OCI-LY1 (cell line): ENCODE measurements at regions not wholly inside any gene's neighbourhood (a gene's known extent, or its start where the extent isn't known, plus 50 kb on each side); places are given as distances from the start of the nearest gene placed in this dataset.

Source experiments
- H2AFZ ChIP-seq: fragments of 200-600 bp; sonication (generic), shearing (Covaris generic); 2 replicates; pipeline ENCODE4 v1.6.0; 2014; ENCODE audit warnings: antibody characterized with exemption, mild to moderate bottlenecking, low read length
- H3F3A ChIP-seq: fragments of 200-600 bp; sonication (generic), shearing (Covaris generic); 2 replicates; pipeline ENCODE4 v1.6.0; 2014; ENCODE audit warnings: mild to moderate bottlenecking, antibody characterized with exemption, low read length, moderate library complexity; ENCODE audit not compliant: insufficient read depth
- H3K27ac ChIP-seq: fragments of 200-600 bp; sonication (generic); 2 replicates; pipeline ENCODE4 v1.5.1; 2014; ENCODE audit warnings: low read length, mixed run types, mild to moderate bottlenecking, low read depth; ENCODE audit not compliant: poor library complexity, severe bottlenecking
- H3K27me3 ChIP-seq: fragments of 200-600 bp; sonication (generic); 2 replicates; pipeline ENCODE4 v1.6.0; 2014; ENCODE audit warnings: antibody characterized with exemption, mild to moderate bottlenecking, low read length, moderate library complexity; ENCODE audit not compliant: insufficient read depth
- H3K36me3 ChIP-seq: fragments of 200-600 bp; sonication (generic); 2 replicates; pipeline ENCODE4 v1.6.1; 2014; ENCODE audit warnings: mild to moderate bottlenecking, antibody characterized with exemption, low read length, moderate library complexity, mixed read lengths; ENCODE audit not compliant: insufficient read depth
- H3K4me1 ChIP-seq: fragments of 200-600 bp; sonication (generic); 2 replicates; pipeline ENCODE4 v1.5.1; 2014; ENCODE audit warnings: mild to moderate bottlenecking, low read length, moderate library complexity; ENCODE audit not compliant: insufficient read depth, severe bottlenecking
- H3K4me2 ChIP-seq: fragments of 200-600 bp; sonication (generic), shearing (Covaris generic); 2 replicates; pipeline ENCODE4 v1.6.1; 2014; ENCODE audit warnings: low read length
- H3K4me3 ChIP-seq: fragments of 200-600 bp; sonication (generic); 2 replicates; pipeline ENCODE4 v1.5.1; 2014; ENCODE audit warnings: low read length, low read depth, mild to moderate bottlenecking, mixed read lengths; ENCODE audit not compliant: poor library complexity, severe bottlenecking
- H3K79me2 ChIP-seq: fragments of 200-600 bp; shearing (Covaris generic); 2 replicates; pipeline ENCODE4 v1.6.1; 2016; ENCODE audit warnings: mixed run types, low read length, mixed read lengths; ENCODE audit not compliant: insufficient read depth
- H3K9ac ChIP-seq: fragments of 200-600 bp; sonication (generic), shearing (Covaris generic); 2 replicates; pipeline ENCODE4 v1.6.1; 2014; ENCODE audit warnings: mild to moderate bottlenecking, low read length, mixed read lengths
- H3K9me2 ChIP-seq: fragments of 200-600 bp; sonication (generic), shearing (Covaris generic); 2 replicates; pipeline ENCODE4 v1.6.1; 2014; ENCODE audit warnings: low read depth, mild to moderate bottlenecking, low read length, mixed read lengths
- H3K9me3 ChIP-seq: fragments of 200-600 bp; shearing (Covaris generic); 2 replicates; pipeline ENCODE4 v1.6.1; 2014; ENCODE audit warnings: low read length, mixed read lengths
- H4K20me1 ChIP-seq: fragments of 200-600 bp; sonication (generic), shearing (Covaris generic); 2 replicates; pipeline ENCODE4 v1.6.0; 2016; ENCODE audit warnings: mild to moderate bottlenecking, low read length; ENCODE audit not compliant: insufficient read depth
- CTCF ChIP-seq: fragments of 200-600 bp; sonication (generic), shearing (Covaris generic); IDR thresholded peaks from 2 replicates; pipeline ENCODE4 v1.5.1; 2017; ENCODE audit warnings: mild to moderate bottlenecking, antibody characterized with exemption, low read length, moderate library complexity, mixed read lengths
- EZH2 ChIP-seq: fragments of 200-600 bp; sonication (generic), shearing (Covaris generic); IDR thresholded peaks from 2 replicates; pipeline ENCODE4 v1.8.0; 2017; ENCODE audit warnings: borderline replicate concordance, mixed run types, mild to moderate bottlenecking, antibody characterized with exemption, low read length, moderate library complexity, mixed read lengths

- Histone ChIP-seq H3K79me2 (no peaks in the 10 kb centered on the region), H4K20me1 (no peaks in the 10 kb centered on the region), H3K4me1 (no peaks in the 10 kb centered on the region), H3K9me2 (no peaks in the 10 kb centered on the region), H3K4me2 (no peak overlapping the region), H3F3A (no peaks in the 10 kb centered on the region), H3K27me3 (no peaks in the 10 kb centered on the region), H3K9ac (no peak overlapping the region), H2AFZ (no peak overlapping the region), H3K36me3 (no peaks in the 10 kb centered on the region), H3K9me3 (no peaks in the 10 kb centered on the region), H3K4me3 (no peak overlapping the region), H3K27ac (no peak overlapping the region)
- TF ChIP-seq EZH2 (no peak), CTCF (no peak)
These were observed 162.2 kb upstream of the KCNK2 start for GRCh38 chr1:214920337-214920736.

- no peak overlapping the region for H3K4me2 ChIP-seq
- no peak for TF ChIP-seq EZH2
- no peak for TF ChIP-seq CTCF
- no peak overlapping the region for H2AFZ ChIP-seq
- H3F3A ChIP-seq = no peaks in the 10 kb centered on the region
- H3K36me3 ChIP-seq = no peaks in the 10 kb centered on the region
- H4K20me1 ChIP-seq = no peaks in the 10 kb centered on the region
- H3K9me2 ChIP-seq = no peaks in the 10 kb centered on the region
- H3K9ac ChIP-seq = no peak overlapping the region
- H3K79me2 ChIP-seq = no peaks in the 10 kb centered on the region
- no peak overlapping the region for H3K27ac ChIP-seq
- no peak overlapping the region for H3K4me3 ChIP-seq
- no peaks in the 10 kb centered on the region for H3K4me1 ChIP-seq
- H3K27me3 ChIP-seq = no peaks in the 10 kb centered on the region
- H3K9me3 ChIP-seq = no peaks in the 10 kb centered on the region
These were observed 159.1 kb upstream of the KCNK2 start for GRCh38 chr1:214923278-214923915.

- Histone ChIP-seq H3K27ac (no peak overlapping the region), H4K20me1 (no peaks in the 10 kb centered on the region), H3K4me3 (no peak overlapping the region), H3K4me1 (no peaks in the 10 kb centered on the region), H3K36me3 (no peaks in the 10 kb centered on the region), H3K9me2 (no peaks in the 10 kb centered on the region), H3K4me2 (no peak overlapping the region), H3K79me2 (no peaks in the 10 kb centered on the region), H3K9ac (no peak overlapping the region), H3K27me3 (no peaks in the 10 kb centered on the region), H2AFZ (no peak overlapping the region), H3K9me3 (no peaks in the 10 kb centered on the region), H3F3A (no peaks in the 10 kb centered on the region)
- TF ChIP-seq CTCF = no peak
- no peak for TF ChIP-seq EZH2
These were observed 154.7 kb upstream of the KCNK2 start for GRCh38 chr1:214927796-214928195.
